ENCODE measurements at regions not wholly inside any gene's neighbourhood (a gene's known extent, or its start where the extent isn't known, plus 50 kb on each side); places are given as distances from the start of the nearest gene placed in this dataset.

DNA sequence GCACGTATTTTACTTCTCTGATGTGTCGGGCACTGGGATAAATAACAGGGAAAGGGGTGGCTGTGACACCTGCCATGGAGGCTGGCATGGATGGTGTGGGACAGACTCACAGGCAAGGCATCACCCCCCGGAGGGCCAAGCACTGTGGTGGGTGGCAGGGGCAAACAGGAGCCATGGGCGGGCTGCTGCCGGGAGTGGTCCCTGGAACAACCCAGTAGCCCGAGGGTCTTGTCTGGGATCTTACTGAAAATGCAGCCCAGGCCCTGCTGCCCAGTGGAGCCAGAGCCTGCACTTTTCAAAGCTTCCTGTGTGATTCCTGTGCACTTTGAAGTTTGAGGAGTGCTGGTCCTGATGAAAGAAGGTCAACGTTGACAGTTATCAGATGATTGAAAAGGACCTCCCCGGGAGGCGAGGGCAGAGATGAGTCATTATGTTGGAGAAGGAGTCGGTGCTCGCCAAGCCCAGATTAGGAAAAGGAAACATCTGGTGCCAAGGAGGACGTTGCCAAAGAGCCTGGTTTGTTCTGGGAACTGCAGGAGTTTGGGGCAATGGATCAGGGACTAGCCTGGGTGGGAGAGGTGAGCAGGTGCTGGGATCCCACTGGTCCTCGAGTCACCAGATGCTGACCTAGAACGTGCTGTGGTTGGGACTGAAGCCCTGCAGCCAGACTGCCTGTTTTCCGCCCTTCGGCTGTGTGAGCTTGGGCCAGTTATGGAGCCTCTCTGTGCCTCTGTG lies 130.0 kb upstream of the GGTLC1 start:
- H3K4me1 Mint-ChIP-seq (ENCODE audit: low read depth, unreplicated experiment): peaks cover 13% of the 10 kb centered on the region
- TF ChIP-seq, protein P1, sequence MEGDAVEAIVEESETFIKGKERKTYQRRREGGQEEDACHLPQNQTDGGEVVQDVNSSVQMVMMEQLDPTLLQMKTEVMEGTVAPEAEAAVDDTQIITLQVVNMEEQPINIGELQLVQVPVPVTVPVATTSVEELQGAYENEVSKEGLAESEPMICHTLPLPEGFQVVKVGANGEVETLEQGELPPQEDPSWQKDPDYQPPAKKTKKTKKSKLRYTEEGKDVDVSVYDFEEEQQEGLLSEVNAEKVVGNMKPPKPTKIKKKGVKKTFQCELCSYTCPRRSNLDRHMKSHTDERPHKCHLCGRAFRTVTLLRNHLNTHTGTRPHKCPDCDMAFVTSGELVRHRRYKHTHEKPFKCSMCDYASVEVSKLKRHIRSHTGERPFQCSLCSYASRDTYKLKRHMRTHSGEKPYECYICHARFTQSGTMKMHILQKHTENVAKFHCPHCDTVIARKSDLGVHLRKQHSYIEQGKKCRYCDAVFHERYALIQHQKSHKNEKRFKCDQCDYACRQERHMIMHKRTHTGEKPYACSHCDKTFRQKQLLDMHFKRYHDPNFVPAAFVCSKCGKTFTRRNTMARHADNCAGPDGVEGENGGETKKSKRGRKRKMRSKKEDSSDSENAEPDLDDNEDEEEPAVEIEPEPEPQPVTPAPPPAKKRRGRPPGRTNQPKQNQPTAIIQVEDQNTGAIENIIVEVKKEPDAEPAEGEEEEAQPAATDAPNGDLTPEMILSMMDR (IDR thresholded peaks at IDR 0.05; ENCODE audit: insufficient read depth, low read depth, low read length): no peak
- TF ChIP-seq EZH2 (IDR thresholded peaks at IDR 0.05; ENCODE audit: insufficient read depth, low read length): no peak
- Histone ChIP-seq H3K9ac (ENCODE audit: low read length) (no peak overlapping the region), H3K4me1 (ENCODE audit: insufficient read depth, low read length) (peaks cover 12% of the 10 kb centered on the region), H3K79me2 (ENCODE audit: insufficient read depth, low read length) (no peaks in the 10 kb centered on the region), H3K4me2 (ENCODE audit: low read length) (peak overlapping the region; percentile 43), H3K9me3 (ENCODE audit: insufficient read depth, low read depth, low read length) (no peaks in the 10 kb centered on the region), H3K36me3 (ENCODE audit: insufficient read depth, low read length) (no peaks in the 10 kb centered on the region), H3K27ac (ENCODE audit: low read depth, low read length) (no peak overlapping the region), H3K27me3 (ENCODE audit: insufficient read depth, low read length) (no peaks in the 10 kb centered on the region), H3K4me3 (ENCODE audit: insufficient read depth, low read depth, low read length) (no peak overlapping the region), H4K20me1 (ENCODE audit: insufficient read depth, low read length) (no peaks in the 10 kb centered on the region), H2AFZ (ENCODE audit: low read depth, low read length) (no peak overlapping the region)
- DNase-seq (ENCODE audit: low read depth) (no peak), FAIRE-seq (no peak)
- H3K36me3 Mint-ChIP-seq (ENCODE audit: low read depth, unreplicated experiment): no peaks in the 10 kb centered on the region
- no peak overlapping the region for H3K27ac Mint-ChIP-seq (ENCODE audit: unreplicated experiment)
- H3K4me3 Mint-ChIP-seq (ENCODE audit: unreplicated experiment): peak overlapping the region; percentile 11
- peaks cover 37% of the 10 kb centered on the region for H3K27me3 Mint-ChIP-seq (ENCODE audit: low read depth, unreplicated experiment)
- H3K9me3 Mint-ChIP-seq (ENCODE audit: unreplicated experiment): peaks cover 6% of the 10 kb centered on the region

DNA sequence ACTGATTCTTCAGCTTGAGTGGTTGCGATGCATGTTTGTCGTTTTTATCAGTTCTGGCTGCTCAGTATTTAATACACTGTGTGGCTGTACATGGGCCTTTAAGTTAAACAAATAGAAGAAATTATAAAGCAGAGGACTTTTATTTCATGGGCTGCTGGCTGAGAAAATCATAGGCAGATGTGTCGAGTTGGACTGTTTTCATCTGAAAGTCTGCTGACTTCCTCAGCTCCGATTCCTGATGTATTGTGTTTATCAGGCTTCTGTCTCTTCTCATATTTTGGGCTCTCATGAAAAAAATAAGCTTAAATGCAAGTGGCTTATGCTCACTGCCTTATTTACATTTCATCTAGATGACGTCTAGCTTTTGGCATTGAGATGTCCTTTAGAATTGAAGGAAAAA lies 129.5 kb upstream of the GGTLC1 start:
- Histone ChIP-seq H3K4me3 (ENCODE audit: insufficient read depth, low read depth, low read length) (no peak overlapping the region), H3K79me2 (ENCODE audit: insufficient read depth, low read length) (no peaks in the 10 kb centered on the region), H2AFZ (ENCODE audit: low read depth, low read length) (no peak overlapping the region), H4K20me1 (ENCODE audit: insufficient read depth, low read length) (no peaks in the 10 kb centered on the region), H3K9me3 (ENCODE audit: insufficient read depth, low read depth, low read length) (no peaks in the 10 kb centered on the region), H3K27me3 (ENCODE audit: insufficient read depth, low read length) (no peaks in the 10 kb centered on the region), H3K4me1 (ENCODE audit: insufficient read depth, low read length) (peaks cover 12% of the 10 kb centered on the region), H3K27ac (ENCODE audit: low read depth, low read length) (no peak overlapping the region), H3K9ac (ENCODE audit: low read length) (peak overlapping the region; percentile 17), H3K4me2 (ENCODE audit: low read length) (peak overlapping the region; percentile 43), H3K36me3 (ENCODE audit: insufficient read depth, low read length) (no peaks in the 10 kb centered on the region)
- Mint-ChIP-seq H3K27me3 (ENCODE audit: low read depth, unreplicated experiment) (peaks cover 38% of the 10 kb centered on the region), H3K4me3 (ENCODE audit: unreplicated experiment) (peak overlapping the region; percentile 11), H3K4me1 (ENCODE audit: low read depth, unreplicated experiment) (peaks cover 13% of the 10 kb centered on the region), H3K27ac (ENCODE audit: unreplicated experiment) (no peak overlapping the region), H3K36me3 (ENCODE audit: low read depth, unreplicated experiment) (no peaks in the 10 kb centered on the region), H3K9me3 (ENCODE audit: unreplicated experiment) (peaks cover 6% of the 10 kb centered on the region)
- no peak for FAIRE-seq
- DNase-seq (ENCODE audit: low read depth): no peak
- TF ChIP-seq, protein P1 (IDR thresholded peaks at IDR 0.05; ENCODE audit: insufficient read depth, low read depth, low read length): no peak
- TF ChIP-seq EZH2 (IDR thresholded peaks at IDR 0.05; ENCODE audit: insufficient read depth, low read length): no peak

DNA sequence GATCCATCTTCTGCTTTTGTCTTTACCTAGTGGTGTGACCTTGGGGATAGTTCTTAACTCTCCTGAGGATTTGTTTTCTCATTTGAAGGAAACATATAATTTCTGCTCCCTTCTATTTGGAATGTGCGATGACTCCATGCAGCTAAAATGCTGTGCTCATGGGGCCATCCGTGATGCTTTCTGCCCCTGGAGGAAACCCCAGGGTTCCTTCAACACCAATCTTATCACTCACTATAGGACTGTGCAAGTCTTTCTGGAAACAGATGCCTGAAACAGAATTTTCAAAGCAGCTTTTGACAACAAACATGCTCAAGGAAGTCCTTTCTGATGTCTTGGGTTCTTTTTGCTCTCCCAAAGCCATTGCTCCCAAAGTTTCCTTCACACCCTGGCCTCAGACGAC lies 128.8 kb upstream of the GGTLC1 start:
- peaks cover 13% of the 10 kb centered on the region for H3K4me1 Mint-ChIP-seq (ENCODE audit: low read depth, unreplicated experiment)
- Histone ChIP-seq H3K4me1 (ENCODE audit: insufficient read depth, low read length) (peaks cover 12% of the 10 kb centered on the region), H3K27me3 (ENCODE audit: insufficient read depth, low read length) (no peaks in the 10 kb centered on the region), H3K9me3 (ENCODE audit: insufficient read depth, low read depth, low read length) (no peaks in the 10 kb centered on the region), H3K4me3 (ENCODE audit: insufficient read depth, low read depth, low read length) (no peak overlapping the region), H4K20me1 (ENCODE audit: insufficient read depth, low read length) (no peaks in the 10 kb centered on the region), H3K36me3 (ENCODE audit: insufficient read depth, low read length) (no peaks in the 10 kb centered on the region), H3K4me2 (ENCODE audit: low read length) (peak overlapping the region; percentile 43), H3K79me2 (ENCODE audit: insufficient read depth, low read length) (no peaks in the 10 kb centered on the region), H2AFZ (ENCODE audit: low read depth, low read length) (peak overlapping the region; percentile 29), H3K9ac (ENCODE audit: low read length) (peak overlapping the region; percentile 17), H3K27ac (ENCODE audit: low read depth, low read length) (peak overlapping the region; percentile 5)
- peaks cover 38% of the 10 kb centered on the region for H3K27me3 Mint-ChIP-seq (ENCODE audit: low read depth, unreplicated experiment)
- no peak overlapping the region for H3K4me3 Mint-ChIP-seq (ENCODE audit: unreplicated experiment)
- H3K27ac Mint-ChIP-seq (ENCODE audit: unreplicated experiment): no peak overlapping the region
- DNase-seq (ENCODE audit: low read depth) (no peak), FAIRE-seq (no peak)
- H3K9me3 Mint-ChIP-seq (ENCODE audit: unreplicated experiment): peaks cover 6% of the 10 kb centered on the region
- H3K36me3 Mint-ChIP-seq (ENCODE audit: low read depth, unreplicated experiment): no peaks in the 10 kb centered on the region
- TF ChIP-seq, protein P1 (IDR thresholded peaks at IDR 0.05; ENCODE audit: insufficient read depth, low read depth, low read length): no peak
- TF ChIP-seq EZH2 (IDR thresholded peaks at IDR 0.05; ENCODE audit: insufficient read depth, low read length): no peak
